Neural cell (in vitro differentiated cells): ENCODE measurements at regions not wholly inside any gene's neighbourhood (a gene's known extent, or its start where the extent isn't known, plus 50 kb on each side); places are given as distances from the start of the nearest gene placed in this dataset.

Experiments
- H2AFZ ChIP-seq: fragments of 200-600, 300-800 bp; sonication (generic), shearing (Covaris generic); 2 replicates; pipeline ENCODE4 v1.6.0; 2014; ENCODE audit warnings: low read depth, mild to moderate bottlenecking, antibody characterized with exemption, low read length, moderate library complexity
- H3F3A ChIP-seq: fragments of 200-600 bp; shearing (Covaris generic); 2 replicates; pipeline ENCODE4 v1.6.1; 2016; ENCODE audit warnings: mild to moderate bottlenecking, moderate library complexity, mixed read lengths, antibody characterized with exemption, low read length; ENCODE audit not compliant: insufficient read depth, poor library complexity, severe bottlenecking
- H3K27ac ChIP-seq: fragments of 200-600, 300-800 bp; sonication (generic), shearing (Covaris generic); 2 replicates; pipeline ENCODE4 v1.5.1; 2014; ENCODE audit warnings: mild to moderate bottlenecking, low read length, moderate library complexity
- H3K27me3 ChIP-seq: fragments of 300-800, 200-600 bp; sonication (generic), shearing (Covaris generic); 2 replicates; pipeline ENCODE4 v1.6.0; 2014; ENCODE audit warnings: mild to moderate bottlenecking, low read depth, low read length, moderate library complexity; ENCODE audit not compliant: insufficient read depth
- H3K36me3 ChIP-seq: fragments of 300-800, 200-600 bp; sonication (generic), shearing (Covaris generic); 2 replicates; pipeline ENCODE4 v1.5.1; 2014; ENCODE audit warnings: mild to moderate bottlenecking, antibody characterized with exemption, low read length, moderate library complexity; ENCODE audit not compliant: insufficient read depth
- H3K4me2 ChIP-seq: fragments of 300-800, 200-600 bp; sonication (generic), shearing (Covaris generic); 2 replicates; pipeline ENCODE4 v1.6.0; 2014; ENCODE audit warnings: mild to moderate bottlenecking, low read length
- H3K4me3 ChIP-seq: fragments of 300-800, 200-600 bp; sonication (generic), shearing (Covaris generic); 2 replicates; pipeline ENCODE4 v1.5.1; 2014; ENCODE audit warnings: mild to moderate bottlenecking, low read length, moderate library complexity
- H3K79me2 ChIP-seq: fragments of 200-600 bp; shearing (Covaris generic); replicated peaks from 2 replicates; pipeline ENCODE4 v1.6.0; 2014; ENCODE audit warnings: mild to moderate bottlenecking, low read length, moderate library complexity; ENCODE audit not compliant: insufficient read depth
- H3K9ac ChIP-seq: fragments of 300-800, 200-600 bp; sonication (generic), shearing (Covaris generic); 2 replicates; pipeline ENCODE4 v1.6.1; 2016; ENCODE audit warnings: mild to moderate bottlenecking, low read length, mixed read lengths
- H3K9me2 ChIP-seq: fragments of 200-600 bp; shearing (Covaris generic); 2 replicates; pipeline ENCODE4 v1.6.1; 2016; ENCODE audit warnings: mild to moderate bottlenecking, low read length, mixed read lengths; ENCODE audit not compliant: insufficient read depth
- H3K9me3 ChIP-seq: fragments of 200-600, 300-800 bp; sonication (generic), shearing (Covaris generic); 2 replicates; pipeline ENCODE4 v1.6.1; 2016; ENCODE audit warnings: mild to moderate bottlenecking, mixed run types, low read length, moderate library complexity, mixed read lengths
- H4K20me1 ChIP-seq: fragments of 200-600 bp; shearing (Covaris generic); 2 replicates; pipeline ENCODE4 v1.6.1; 2016; ENCODE audit warnings: mild to moderate bottlenecking, mixed run types; ENCODE audit not compliant: insufficient read depth
- CTCF ChIP-seq: fragments of 450-650 bp; IDR thresholded peaks from 2 replicates; pipeline ENCODE4 v1.5.1; 2014; ENCODE audit warnings: antibody characterized with exemption, mild to moderate bottlenecking, moderate library complexity; ENCODE audit not compliant: poor library complexity, severe bottlenecking
- EP300 ChIP-seq: fragments of 450-650 bp; conservative IDR thresholded peaks from 2 replicates; pipeline ENCODE4 v1.6.1; 2014; ENCODE audit warnings: antibody characterized with exemption, mild to moderate bottlenecking, moderate library complexity; ENCODE audit not compliant: poor library complexity, severe bottlenecking
- EZH2 ChIP-seq: fragments of 200-600, 300-800 bp; shearing (Covaris generic), sonication (generic); IDR thresholded peaks from 2 replicates; pipeline ENCODE4 v1.6.1; 2014; ENCODE audit warnings: antibody characterized with exemption, low read length, borderline replicate concordance, mild to moderate bottlenecking; ENCODE audit not compliant: insufficient read depth, poor library complexity, severe bottlenecking
- MXI1 ChIP-seq: fragments of 450-650 bp; conservative IDR thresholded peaks from 2 replicates; pipeline ENCODE4 v1.6.1; 2014; ENCODE audit warnings: antibody characterized with exemption, mild to moderate bottlenecking; ENCODE audit not compliant: poor library complexity, severe bottlenecking
- POLR2AphosphoS5 ChIP-seq: IDR thresholded peaks from 2 replicates; pipeline ENCODE4 v1.6.1; 2012
- RAD21 ChIP-seq: fragments of 450-650 bp; conservative IDR thresholded peaks from 2 replicates; pipeline ENCODE4 v1.6.1; 2014; ENCODE audit warnings: antibody characterized with exemption, mild to moderate bottlenecking, moderate library complexity
- REST ChIP-seq: IDR thresholded peaks from 2 replicates; pipeline ENCODE4 v1.6.1; 2012; ENCODE audit warnings: borderline replicate concordance
- SMC3 ChIP-seq: fragments of 450-650 bp; conservative IDR thresholded peaks from 2 replicates; pipeline ENCODE4 v1.6.1; 2014; ENCODE audit warnings: antibody characterized with exemption, mild to moderate bottlenecking, moderate library complexity; ENCODE audit not compliant: poor library complexity
- TAF1 ChIP-seq: IDR thresholded peaks from 2 replicates; pipeline ENCODE4 v1.6.1; 2012; ENCODE audit warnings: low read depth

GRCh38 chr10:94224656-94225055 is 138.1 kb downstream of the NOC3L start:
- Histone ChIP-seq H3K27me3 (no peaks in the 10 kb centered on the region), H3K9me2 (no peaks in the 10 kb centered on the region), H2AFZ (no peak overlapping the region), H3K9me3 (no peaks in the 10 kb centered on the region), H3K9ac (no peak overlapping the region), H3K36me3 (no peaks in the 10 kb centered on the region), H3K79me2 (no peaks in the 10 kb centered on the region), H3K4me3 (no peak overlapping the region), H3K4me2 (no peak overlapping the region), H3F3A (no peaks in the 10 kb centered on the region), H3K27ac (no peak overlapping the region), H4K20me1 (no peaks in the 10 kb centered on the region)
- TF ChIP-seq POLR2AphosphoS5, result no peak
- no peak for TF ChIP-seq REST
- TF ChIP-seq EZH2, result no peak
- TF ChIP-seq SMC3, result no peak
- no peak for TF ChIP-seq TAF1
- TF ChIP-seq EP300, result no peak
- no peak for TF ChIP-seq MXI1

GRCh38 chr10:94225589-94225988 is 137.2 kb downstream of the NOC3L start:
- Histone ChIP-seq H2AFZ (no peak overlapping the region), H3K27me3 (no peaks in the 10 kb centered on the region), H3K9me2 (no peaks in the 10 kb centered on the region), H3K9me3 (no peaks in the 10 kb centered on the region), H3K27ac (no peak overlapping the region), H4K20me1 (no peaks in the 10 kb centered on the region), H3K36me3 (no peaks in the 10 kb centered on the region), H3K4me3 (no peak overlapping the region), H3K79me2 (no peaks in the 10 kb centered on the region), H3K9ac (no peak overlapping the region), H3F3A (no peaks in the 10 kb centered on the region), H3K4me2 (no peak overlapping the region)
- TF ChIP-seq SMC3 (no peak), RAD21 (no peak), REST (no peak), MXI1 (no peak), EZH2 (no peak), EP300 (no peak), TAF1 (no peak), CTCF (no peak), POLR2AphosphoS5 (no peak)
